T-helper 17 cell (primary cell): ENCODE measurements at regions not wholly inside any gene's neighbourhood (a gene's known extent, or its start where the extent isn't known, plus 50 kb on each side); places are given as distances from the start of the nearest gene placed in this dataset.

Experiments used
- ATAC-seq: fragments of 150-1000 bp; cut with Tn5 transposase; 2 replicates; pipeline ENCODE4 v1.10.0; 2021; ENCODE audit warnings: mild to moderate bottlenecking, moderate library complexity
- DNase-seq, 3 donors: peaks; one replicate each; pipeline versions ENCODE4 v3.0.0 to v3.0.0-alpha.2; 2020 to 2021
- H3K9me3 ChIP-seq: one replicate; pipeline ENCODE4 v1.7.0; 2013; ENCODE audit warnings: low read length, mild to moderate bottlenecking; ENCODE audit not compliant: control insufficient read depth, poor library complexity, severe bottlenecking
- H3K27ac Mint-ChIP-seq: one replicate; pipeline ENCODE4 v1.8.0; 2022; ENCODE audit warnings: mild to moderate bottlenecking, moderate library complexity, mixed read lengths
- H3K27me3 Mint-ChIP-seq: one replicate; pipeline ENCODE4 v1.8.0; 2022; ENCODE audit warnings: mixed read lengths
- H3K36me3 Mint-ChIP-seq: one replicate; pipeline ENCODE4 v1.8.0; 2022; ENCODE audit warnings: low read depth, mixed read lengths
- H3K4me1 Mint-ChIP-seq: one replicate; pipeline ENCODE4 v1.8.0; 2022; ENCODE audit warnings: mild to moderate bottlenecking, mixed read lengths
- H3K4me3 Mint-ChIP-seq: one replicate; pipeline ENCODE4 v1.8.0; 2022; ENCODE audit warnings: mild to moderate bottlenecking, moderate library complexity, mixed read lengths

DNA sequence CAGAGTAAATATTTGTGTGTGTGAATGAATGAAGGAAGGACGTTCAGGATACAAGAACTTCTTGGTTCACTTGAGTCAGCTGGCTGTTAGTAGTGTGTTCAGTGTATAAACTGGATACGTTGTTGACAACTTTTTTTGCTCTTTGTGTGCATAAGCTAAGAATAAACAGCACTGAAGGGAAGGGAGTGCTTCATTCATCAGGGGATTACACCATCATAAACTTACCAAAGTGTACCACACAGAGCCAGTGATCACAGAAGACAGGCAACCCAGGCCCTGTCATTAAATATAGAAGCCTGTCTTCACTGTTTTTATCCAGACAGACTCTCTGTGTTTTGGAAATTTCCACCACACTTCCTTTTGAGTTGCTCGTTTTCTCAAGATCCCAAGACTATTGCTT, 55.5 kb upstream of the MEF2C start:
- Mint-ChIP-seq H3K4me3 (no peak overlapping the region), H3K27ac (no peak overlapping the region), H3K36me3 (no peaks in the 10 kb centered on the region), H3K4me1 (no peaks in the 10 kb centered on the region), H3K27me3 (no peaks in the 10 kb centered on the region)
- DNase-seq = no peak
- no peaks in the 10 kb centered on the region for H3K9me3 ChIP-seq
- no peak for ATAC-seq

DNA sequence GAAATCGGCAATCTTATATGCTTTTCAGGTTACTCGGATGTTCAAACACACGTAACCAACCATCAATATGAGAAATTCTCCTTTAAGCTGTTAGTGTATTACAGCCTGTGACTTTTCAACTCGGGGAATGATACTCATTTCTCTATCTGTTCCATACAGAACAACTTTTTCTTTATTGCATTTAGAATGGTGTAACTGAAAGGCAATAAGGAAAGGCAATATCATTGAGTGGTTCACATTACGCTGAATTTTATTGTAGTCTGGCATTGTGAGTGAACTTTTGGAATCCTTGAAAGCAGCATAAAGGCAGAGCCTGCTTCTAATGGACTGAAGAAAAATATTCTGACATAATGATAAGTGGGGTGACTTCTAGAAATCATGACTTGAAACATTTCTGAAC, 54.4 kb upstream of the MEF2C start:
- ATAC-seq (no peak), DNase-seq (no peak)
- no peaks in the 10 kb centered on the region for H3K9me3 ChIP-seq
- Mint-ChIP-seq H3K4me3 (no peak overlapping the region), H3K27ac (no peak overlapping the region), H3K36me3 (no peaks in the 10 kb centered on the region), H3K4me1 (no peaks in the 10 kb centered on the region), H3K27me3 (no peaks in the 10 kb centered on the region)

DNA sequence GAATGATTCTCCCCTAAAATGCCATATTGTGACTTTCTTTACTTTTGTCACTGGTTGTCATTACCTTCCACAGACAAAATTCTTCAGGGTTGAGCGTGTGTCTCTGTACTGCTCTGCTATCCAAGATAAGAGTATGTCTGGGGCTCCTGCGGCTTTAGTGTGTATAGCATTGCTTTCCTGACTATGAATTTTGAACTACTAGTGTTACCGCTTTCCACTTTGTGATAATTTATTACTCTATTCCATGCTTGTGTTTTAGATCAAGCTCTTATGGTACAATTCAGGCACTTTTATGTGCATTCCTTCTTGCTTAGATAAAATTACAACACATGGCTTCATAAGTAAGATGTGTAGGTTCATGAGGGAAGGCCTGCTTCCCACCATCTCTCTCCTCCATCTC, 51.5 kb upstream of the MEF2C start:
- no peaks in the 10 kb centered on the region for H3K9me3 ChIP-seq
- H3K27ac Mint-ChIP-seq = no peak overlapping the region
- ATAC-seq = no peak
- no peaks in the 10 kb centered on the region for H3K27me3 Mint-ChIP-seq
- no peak overlapping the region for H3K4me3 Mint-ChIP-seq
- H3K36me3 Mint-ChIP-seq = no peaks in the 10 kb centered on the region
- no peak for DNase-seq
- no peaks in the 10 kb centered on the region for H3K4me1 Mint-ChIP-seq
